Vagina (tissue), 2 donors: ENCODE measurements at regions not wholly inside any gene's neighbourhood (a gene's known extent, or its start where the extent isn't known, plus 50 kb on each side); places are given as distances from the start of the nearest gene placed in this dataset.

Experiments
- POLR2A ChIP-seq, 2 donors: fragments of 450-650 bp; IDR thresholded peaks; one replicate each; pipeline ENCODE4 v1.6.1; 2017; ENCODE audit warnings: antibody characterized with exemption in 2 of 2, mild to moderate bottlenecking in 2 of 2, moderate library complexity in 2 of 2
- TF ChIP-seq, protein P1 (sequence below), 3 experiments: fragments of 450-650 bp in 2 of 3; fragments of 200-600 bp in 1 of 3; sonication (generic) in 1 of 3; IDR thresholded peaks; one replicate each; pipeline ENCODE4 v1.5.1; 2017 to 2019; ENCODE audit warnings: antibody characterized with exemption in 3 of 3, mild to moderate bottlenecking in 2 of 3, moderate library complexity in 2 of 3

DNA sequence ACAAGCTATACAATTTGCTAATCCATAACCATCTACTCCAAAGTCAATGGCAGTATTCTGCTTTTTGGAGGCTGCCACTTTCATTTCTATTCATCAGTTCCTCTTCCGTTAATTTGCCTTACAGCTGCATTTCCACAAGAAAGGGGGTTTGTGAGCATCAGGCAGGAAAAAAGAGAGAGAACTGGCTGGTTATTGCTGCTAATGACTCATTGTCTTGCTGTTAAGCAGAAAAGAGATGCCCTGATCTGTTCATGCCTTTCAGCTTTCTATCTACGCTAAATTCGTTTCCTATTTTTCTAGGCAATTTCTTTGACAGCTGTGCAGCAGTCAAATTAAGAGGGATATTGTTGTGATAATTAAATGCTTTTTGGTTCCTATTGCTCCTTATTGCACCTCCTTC is 65.9 kb upstream of the GNAQ start:
- TF ChIP-seq, protein P1, sequence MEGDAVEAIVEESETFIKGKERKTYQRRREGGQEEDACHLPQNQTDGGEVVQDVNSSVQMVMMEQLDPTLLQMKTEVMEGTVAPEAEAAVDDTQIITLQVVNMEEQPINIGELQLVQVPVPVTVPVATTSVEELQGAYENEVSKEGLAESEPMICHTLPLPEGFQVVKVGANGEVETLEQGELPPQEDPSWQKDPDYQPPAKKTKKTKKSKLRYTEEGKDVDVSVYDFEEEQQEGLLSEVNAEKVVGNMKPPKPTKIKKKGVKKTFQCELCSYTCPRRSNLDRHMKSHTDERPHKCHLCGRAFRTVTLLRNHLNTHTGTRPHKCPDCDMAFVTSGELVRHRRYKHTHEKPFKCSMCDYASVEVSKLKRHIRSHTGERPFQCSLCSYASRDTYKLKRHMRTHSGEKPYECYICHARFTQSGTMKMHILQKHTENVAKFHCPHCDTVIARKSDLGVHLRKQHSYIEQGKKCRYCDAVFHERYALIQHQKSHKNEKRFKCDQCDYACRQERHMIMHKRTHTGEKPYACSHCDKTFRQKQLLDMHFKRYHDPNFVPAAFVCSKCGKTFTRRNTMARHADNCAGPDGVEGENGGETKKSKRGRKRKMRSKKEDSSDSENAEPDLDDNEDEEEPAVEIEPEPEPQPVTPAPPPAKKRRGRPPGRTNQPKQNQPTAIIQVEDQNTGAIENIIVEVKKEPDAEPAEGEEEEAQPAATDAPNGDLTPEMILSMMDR (IDR thresholded peaks at IDR 0.05): no peak
- no peak for TF ChIP-seq POLR2A (IDR thresholded peaks at IDR 0.05)
